Sigmoid colon (tissue), 6 donors: ENCODE measurements at regions not wholly inside any gene's neighbourhood (a gene's known extent, or its start where the extent isn't known, plus 50 kb on each side); places are given as distances from the start of the nearest gene placed in this dataset.

Experiments
- DNase-seq: peaks from one replicate; pipeline ENCODE4 v3.0.0-alpha.2; 2019
- H3K27ac ChIP-seq, 4 donors: fragments of 200-600 bp; sonication (generic); one replicate each; pipeline ENCODE4 v1.5.1; 2016 to 2019; ENCODE audit warnings: mild to moderate bottlenecking in 1 of 4
- H3K27me3 ChIP-seq, 3 donors: fragments of 200-600 bp; sonication (generic); one replicate each; pipeline ENCODE4 v1.5.1; 2019; ENCODE audit warnings: mild to moderate bottlenecking in 1 of 3
- H3K36me3 ChIP-seq, 4 donors: fragments of 200-600 bp; sonication (generic); one replicate each; pipeline ENCODE4 v1.5.1; 2016 to 2019
- H3K4me1 ChIP-seq, 4 donors: fragments of 200-600 bp; sonication (generic); one replicate each; pipeline ENCODE4 v1.5.1; 2017 to 2019
- H3K4me3 ChIP-seq, 4 donors: fragments of 200-600 bp; sonication (generic); one replicate each; pipeline ENCODE4 v1.5.1; 2017 to 2019; ENCODE audit warnings: mild to moderate bottlenecking in 2 of 4, moderate library complexity in 1 of 4
- H3K9me3 ChIP-seq, 4 donors: fragments of 200-600 bp in 3 of 4; sonication (generic) in 3 of 4; one replicate each; pipeline versions ENCODE4 v1.5.1 to v1.6.1; 2013 to 2019
- CTCF ChIP-seq, 4 experiments: fragments of 450-650 bp in 3 of 4; fragments of 200-600 bp in 1 of 4; IDR thresholded peaks; one replicate each; pipeline ENCODE4 v1.5.1; 2016 to 2019; ENCODE audit warnings: antibody characterized with exemption in 4 of 4, mild to moderate bottlenecking in 3 of 4, moderate library complexity in 2 of 4
- EP300 ChIP-seq, 4 donors: sonication (generic); formaldehyde crosslinking; IDR thresholded peaks; one replicate each; pipeline ENCODE4 v1.6.1; 2017; ENCODE audit warnings: antibody characterized with exemption in 4 of 4
- POLR2A ChIP-seq, 2 donors: fragments of 450-650 bp; IDR thresholded peaks; one replicate each; pipeline ENCODE4 v1.6.1; 2016; ENCODE audit warnings: antibody characterized with exemption in 2 of 2, mild to moderate bottlenecking in 2 of 2, moderate library complexity in 2 of 2
- POLR2AphosphoS5 ChIP-seq, 4 donors: sonication (generic); formaldehyde crosslinking; IDR thresholded peaks; one replicate each; pipeline ENCODE4 v1.6.1; 2017; ENCODE audit warnings: antibody characterized with exemption in 4 of 4
- WGBS, 2 donors: extraction: QIAGEN DNeasy Blood & Tissue Kit; methylation state at CpG; one replicate each; pipeline ENCODE4 v1.1.7; 2013; 5-methylcytosine and 5-hydroxymethylcytosine counted together
- intact Hi-C: fragments of 100-400 bp; cut with DNase I; formaldehyde crosslinking; loops from one replicate; pipeline ENCODE4 v1.15.1; 2023
- donor health status: healthy with polysubstance abuse.
- donor health status: healthy.

GRCh38 chr13:27730191-27730590 is 62.1 kb upstream of the GSX1 start:
- H3K4me3 ChIP-seq: no peak overlapping the region
- WGBS, 2 donors: 56 to 58% methylated on average over 6 of the region's 6 CpGs
- no peaks in the 10 kb centered on the region for H3K9me3 ChIP-seq
- DNase-seq: no peak
- TF ChIP-seq CTCF (IDR thresholded peaks at IDR 0.05) (no peak), EP300 (IDR thresholded peaks at IDR 0.05) (no peak), POLR2A (IDR thresholded peaks at IDR 0.05) (no peak), POLR2AphosphoS5 (IDR thresholded peaks at IDR 0.05) (no peak)
- intact Hi-C loops: no loop called here
- H3K27ac ChIP-seq: no peak overlapping the region
- no peaks in the 10 kb centered on the region for H3K27me3 ChIP-seq
- no peaks in the 10 kb centered on the region for H3K4me1 ChIP-seq
- no peaks in the 10 kb centered on the region for H3K36me3 ChIP-seq
